ENCODE measurements at regions not wholly inside any gene's neighbourhood (a gene's known extent, or its start where the extent isn't known, plus 50 kb on each side); places are given as distances from the start of the nearest gene placed in this dataset.

DNA sequence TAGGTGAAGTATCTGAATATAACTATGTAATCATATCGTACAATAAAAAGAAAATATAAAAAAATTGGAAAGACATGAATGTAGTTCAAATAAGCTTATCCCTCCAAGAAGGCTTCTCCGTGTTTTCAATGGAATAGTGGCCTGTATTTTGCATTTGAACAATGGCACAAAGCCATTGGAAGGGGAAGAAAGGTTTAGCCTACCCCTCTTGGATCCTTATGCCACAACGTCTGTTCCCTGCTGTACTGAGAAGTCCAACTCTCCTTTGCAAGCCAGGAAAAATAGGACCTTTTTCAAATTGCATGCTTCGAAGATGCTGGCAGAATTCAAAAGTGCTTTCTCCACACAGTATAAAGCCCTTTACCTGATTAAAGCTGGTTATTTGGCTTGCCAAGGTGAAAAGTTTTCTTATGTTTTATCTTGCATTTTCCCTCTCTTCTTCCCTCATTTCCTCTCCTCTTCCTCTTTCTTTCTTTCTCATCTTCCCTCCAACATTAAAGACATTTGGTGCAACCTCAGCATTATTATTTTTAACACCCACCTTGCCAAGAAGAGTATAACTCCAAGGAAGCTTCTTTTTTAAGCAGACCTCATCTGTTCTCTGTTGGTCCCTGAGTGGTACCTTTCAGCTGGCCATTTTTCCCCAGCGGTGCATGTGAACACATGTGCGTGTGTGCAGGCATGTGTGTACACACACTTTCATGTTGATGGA, 968.6 kb upstream of the RBFOX1 start:
- 70 to 72% methylated on average over 6 of the region's 6 CpGs for WGBS, 2 donors
- no peaks in the 10 kb centered on the region for H3K4me1 ChIP-seq (ENCODE audit: control insufficient read depth in 2 of 2, insufficient read depth in 2 of 2, low read length in 1 of 2)
- no peaks in the 10 kb centered on the region for H3K36me3 ChIP-seq (ENCODE audit: control insufficient read depth in 2 of 2, insufficient read depth in 2 of 2, low read length in 1 of 2)
- no peaks in the 10 kb centered on the region for H3K27me3 ChIP-seq (ENCODE audit: control insufficient read depth in 1 of 2, insufficient read depth in 2 of 2, low read length in 2 of 2)
- no peak overlapping the region for H3K4me3 ChIP-seq (ENCODE audit: low read depth in 1 of 2, low read length in 2 of 2)
- no peak overlapping the region for H3K27ac ChIP-seq (ENCODE audit: low read depth in 2 of 2, low read length in 1 of 2)
- peaks cover 0 to 3% of the 10 kb centered on the region in 2 donors for H3K9me3 ChIP-seq (ENCODE audit: control insufficient read depth in 2 of 2, insufficient read depth in 1 of 2, low read depth in 1 of 2, low read length in 1 of 2)

DNA sequence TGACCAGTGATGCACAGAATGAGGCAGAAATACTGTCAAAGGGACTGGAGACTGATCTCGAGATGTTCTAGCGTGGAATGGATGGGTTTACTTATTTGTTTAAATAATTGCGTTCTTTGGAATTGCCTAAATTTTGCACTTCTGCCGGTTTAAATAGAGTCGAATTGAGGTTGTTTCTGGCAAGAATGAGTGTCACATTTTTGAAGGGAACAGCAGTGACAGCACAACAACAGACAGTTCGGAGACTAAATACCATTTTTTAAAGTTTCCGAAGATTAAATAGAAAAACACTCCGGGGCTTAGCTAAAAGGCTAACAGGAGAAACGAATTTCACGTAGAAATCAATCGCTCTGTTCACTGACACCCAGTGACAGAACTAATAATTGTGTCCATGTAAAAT, 969.2 kb upstream of the RBFOX1 start:
- Histone ChIP-seq H3K9me3 (ENCODE audit: control insufficient read depth in 2 of 2, insufficient read depth in 1 of 2, low read depth in 1 of 2, low read length in 1 of 2) (peaks cover 0 to 3% of the 10 kb centered on the region in 2 donors), H3K4me1 (ENCODE audit: control insufficient read depth in 2 of 2, insufficient read depth in 2 of 2, low read length in 1 of 2) (no peaks in the 10 kb centered on the region), H3K27me3 (ENCODE audit: control insufficient read depth in 1 of 2, insufficient read depth in 2 of 2, low read length in 2 of 2) (no peaks in the 10 kb centered on the region), H3K4me3 (ENCODE audit: low read depth in 1 of 2, low read length in 2 of 2) (no peak overlapping the region), H3K27ac (ENCODE audit: low read depth in 2 of 2, low read length in 1 of 2) (no peak overlapping the region), H3K36me3 (ENCODE audit: control insufficient read depth in 2 of 2, insufficient read depth in 2 of 2, low read length in 1 of 2) (no peaks in the 10 kb centered on the region)
- WGBS, 2 donors: 74 to 82% methylated on average over 11 of the region's 11 CpGs

DNA sequence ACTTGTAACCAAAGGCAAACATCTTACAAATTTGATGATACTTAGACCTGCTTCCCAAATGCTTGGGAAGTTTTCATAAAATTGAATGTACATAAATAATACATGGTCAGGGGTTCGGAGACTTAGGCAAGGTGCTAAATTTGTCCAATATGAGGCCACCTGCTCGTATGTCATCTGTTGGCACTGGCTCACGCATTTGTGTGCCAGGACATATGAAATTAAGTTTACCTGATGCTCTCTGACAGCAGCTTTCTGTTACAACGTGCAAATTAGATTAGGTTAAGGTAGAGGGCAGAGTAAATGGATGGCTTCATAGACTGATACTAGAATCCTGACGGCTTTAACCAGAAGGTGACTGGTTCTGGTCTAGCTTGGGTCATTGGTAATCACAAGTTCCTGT, 970.3 kb upstream of the RBFOX1 start:
- Histone ChIP-seq H3K27me3 (ENCODE audit: control insufficient read depth in 1 of 2, insufficient read depth in 2 of 2, low read length in 2 of 2) (no peaks in the 10 kb centered on the region), H3K4me3 (ENCODE audit: low read depth in 1 of 2, low read length in 2 of 2) (no peak overlapping the region), H3K4me1 (ENCODE audit: control insufficient read depth in 2 of 2, insufficient read depth in 2 of 2, low read length in 1 of 2) (no peaks in the 10 kb centered on the region), H3K9me3 (ENCODE audit: control insufficient read depth in 2 of 2, insufficient read depth in 1 of 2, low read depth in 1 of 2, low read length in 1 of 2) (no peaks in the 10 kb centered on the region), H3K36me3 (ENCODE audit: control insufficient read depth in 2 of 2, insufficient read depth in 2 of 2, low read length in 1 of 2) (no peaks in the 10 kb centered on the region), H3K27ac (ENCODE audit: low read depth in 2 of 2, low read length in 1 of 2) (no peak overlapping the region)
- WGBS, 2 donors: 61 to 63% methylated on average over 5 of the region's 5 CpGs

DNA sequence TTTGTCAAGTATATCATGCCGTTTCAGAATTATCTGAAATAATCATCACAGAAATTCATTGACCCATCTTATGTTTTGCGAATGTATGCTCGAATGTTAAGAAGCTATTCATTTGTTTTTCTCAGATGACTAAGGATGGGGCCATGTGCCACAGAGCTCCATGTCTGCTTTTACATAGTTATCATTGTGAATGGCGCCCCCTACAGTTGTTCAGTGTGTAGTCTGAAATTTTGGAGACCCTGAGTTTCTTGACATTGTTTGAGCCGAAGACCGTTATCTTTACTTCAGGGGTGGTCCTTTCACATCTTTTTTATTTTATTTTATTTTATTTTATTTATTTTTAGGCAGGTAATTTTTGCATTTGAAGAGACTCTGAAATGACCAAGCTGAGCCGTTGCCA, 972.0 kb upstream of the RBFOX1 start:
- H3K27ac ChIP-seq (ENCODE audit: low read depth in 2 of 2, low read length in 1 of 2): no peak overlapping the region
- no peaks in the 10 kb centered on the region for H3K27me3 ChIP-seq (ENCODE audit: control insufficient read depth in 1 of 2, insufficient read depth in 2 of 2, low read length in 2 of 2)
- H3K9me3 ChIP-seq (ENCODE audit: control insufficient read depth in 2 of 2, insufficient read depth in 1 of 2, low read depth in 1 of 2, low read length in 1 of 2): peaks cover 0 to 2% of the 10 kb centered on the region in 2 donors
- H3K4me3 ChIP-seq (ENCODE audit: low read depth in 1 of 2, low read length in 2 of 2): no peak overlapping the region
- H3K36me3 ChIP-seq (ENCODE audit: control insufficient read depth in 2 of 2, insufficient read depth in 2 of 2, low read length in 1 of 2): no peaks in the 10 kb centered on the region
- H3K4me1 ChIP-seq (ENCODE audit: control insufficient read depth in 2 of 2, insufficient read depth in 2 of 2, low read length in 1 of 2): no peaks in the 10 kb centered on the region
- WGBS, 2 donors: 87 to 90% methylated on average over 7 of the region's 7 CpGs

DNA sequence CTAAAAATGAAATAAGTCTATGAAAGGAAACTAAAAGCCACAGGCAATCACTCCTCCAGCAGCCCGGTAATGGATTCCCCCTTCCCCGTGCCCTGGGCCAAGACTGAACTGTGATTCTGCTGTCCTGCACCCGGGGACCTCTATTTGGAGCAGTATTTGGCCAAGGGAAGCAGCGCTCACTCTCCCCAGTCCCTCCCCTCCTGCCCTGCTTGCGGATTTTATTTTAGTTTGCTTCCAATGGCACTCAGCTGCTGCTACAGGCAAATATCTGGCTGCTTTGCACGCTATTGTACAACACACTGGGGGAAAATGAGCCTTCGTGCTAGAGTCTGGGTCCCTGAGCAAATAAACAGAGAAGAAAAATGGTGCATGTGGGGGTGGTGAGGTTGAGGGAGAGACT, 975.7 kb upstream of the RBFOX1 start:
- H3K27ac ChIP-seq (ENCODE audit: low read depth in 2 of 2, low read length in 1 of 2): no peak overlapping the region
- no peaks in the 10 kb centered on the region for H3K36me3 ChIP-seq (ENCODE audit: control insufficient read depth in 2 of 2, insufficient read depth in 2 of 2, low read length in 1 of 2)
- H3K4me1 ChIP-seq (ENCODE audit: control insufficient read depth in 2 of 2, insufficient read depth in 2 of 2, low read length in 1 of 2): no peaks in the 10 kb centered on the region
- WGBS, 2 donors: 24 to 32% methylated on average over 7 of the region's 7 CpGs
- H3K9me3 ChIP-seq (ENCODE audit: control insufficient read depth in 2 of 2, insufficient read depth in 1 of 2, low read depth in 1 of 2, low read length in 1 of 2): peaks cover 2% of the 10 kb centered on the region in 2 donors
- no peaks in the 10 kb centered on the region for H3K27me3 ChIP-seq (ENCODE audit: control insufficient read depth in 1 of 2, insufficient read depth in 2 of 2, low read length in 2 of 2)
- no peak overlapping the region for H3K4me3 ChIP-seq (ENCODE audit: low read depth in 1 of 2, low read length in 2 of 2)

DNA sequence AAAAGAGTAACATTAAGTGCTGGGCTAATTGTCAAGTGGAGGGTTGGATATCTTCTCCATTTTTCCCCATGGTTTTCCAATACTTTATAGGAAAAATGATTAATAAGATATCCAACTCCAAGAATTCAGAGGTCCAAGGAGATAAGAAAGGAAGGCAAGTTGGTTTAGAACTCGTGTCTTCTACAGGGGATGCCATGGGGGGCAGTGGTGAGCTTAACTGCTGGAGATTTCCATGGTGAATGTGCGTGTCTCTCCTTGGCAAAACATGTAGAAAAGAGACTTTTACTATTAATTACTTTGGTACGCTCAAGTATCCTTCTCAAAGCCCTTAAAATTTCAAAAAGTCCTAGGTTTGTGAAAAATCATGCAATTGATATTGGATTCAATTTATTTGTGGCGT, 982.9 kb upstream of the RBFOX1 start:
- no peaks in the 10 kb centered on the region for H3K36me3 ChIP-seq (ENCODE audit: control insufficient read depth in 2 of 2, insufficient read depth in 2 of 2, low read length in 1 of 2)
- H3K4me1 ChIP-seq (ENCODE audit: control insufficient read depth in 2 of 2, insufficient read depth in 2 of 2, low read length in 1 of 2): no peaks in the 10 kb centered on the region
- WGBS, 2 donors: 53 to 67% methylated on average over 4 of the region's 4 CpGs
- H3K9me3 ChIP-seq (ENCODE audit: control insufficient read depth in 2 of 2, insufficient read depth in 1 of 2, low read depth in 1 of 2, low read length in 1 of 2): peaks cover 5 to 10% of the 10 kb centered on the region in 2 donors
- H3K27ac ChIP-seq (ENCODE audit: low read depth in 2 of 2, low read length in 1 of 2): no peak overlapping the region
- no peak overlapping the region for H3K4me3 ChIP-seq (ENCODE audit: low read depth in 1 of 2, low read length in 2 of 2)
- H3K27me3 ChIP-seq (ENCODE audit: control insufficient read depth in 1 of 2, insufficient read depth in 2 of 2, low read length in 2 of 2): no peaks in the 10 kb centered on the region

DNA sequence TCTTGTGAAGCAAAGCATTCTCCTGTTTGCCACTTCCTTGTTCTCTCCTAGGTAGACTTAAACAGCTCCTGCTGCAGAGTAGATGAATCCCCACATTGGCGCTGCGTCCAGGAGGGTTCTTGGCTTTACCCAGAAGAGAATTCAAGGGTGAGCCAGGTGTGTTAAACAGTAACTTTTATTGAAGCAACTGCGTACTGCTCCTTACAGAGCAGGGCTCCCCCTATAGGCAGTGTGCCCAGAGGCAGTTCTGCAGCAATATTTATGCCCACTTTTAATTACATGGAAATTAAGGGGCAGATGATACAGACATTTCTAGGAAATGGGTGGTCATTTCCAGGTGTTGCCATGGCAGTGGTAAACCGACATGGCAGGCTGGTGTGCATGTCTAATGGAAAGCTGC, 987.6 kb upstream of the RBFOX1 start:
- Histone ChIP-seq H3K4me3 (ENCODE audit: low read depth in 1 of 2, low read length in 2 of 2) (no peak overlapping the region), H3K27me3 (ENCODE audit: control insufficient read depth in 1 of 2, insufficient read depth in 2 of 2, low read length in 2 of 2) (no peaks in the 10 kb centered on the region), H3K36me3 (ENCODE audit: control insufficient read depth in 2 of 2, insufficient read depth in 2 of 2, low read length in 1 of 2) (no peaks in the 10 kb centered on the region), H3K4me1 (ENCODE audit: control insufficient read depth in 2 of 2, insufficient read depth in 2 of 2, low read length in 1 of 2) (no peaks in the 10 kb centered on the region), H3K9me3 (ENCODE audit: control insufficient read depth in 2 of 2, insufficient read depth in 1 of 2, low read depth in 1 of 2, low read length in 1 of 2) (peaks cover 5 to 9% of the 10 kb centered on the region in 2 donors), H3K27ac (ENCODE audit: low read depth in 2 of 2, low read length in 1 of 2) (no peak overlapping the region)
- 86 to 90% methylated on average over 4 of the region's 4 CpGs for WGBS, 2 donors

DNA sequence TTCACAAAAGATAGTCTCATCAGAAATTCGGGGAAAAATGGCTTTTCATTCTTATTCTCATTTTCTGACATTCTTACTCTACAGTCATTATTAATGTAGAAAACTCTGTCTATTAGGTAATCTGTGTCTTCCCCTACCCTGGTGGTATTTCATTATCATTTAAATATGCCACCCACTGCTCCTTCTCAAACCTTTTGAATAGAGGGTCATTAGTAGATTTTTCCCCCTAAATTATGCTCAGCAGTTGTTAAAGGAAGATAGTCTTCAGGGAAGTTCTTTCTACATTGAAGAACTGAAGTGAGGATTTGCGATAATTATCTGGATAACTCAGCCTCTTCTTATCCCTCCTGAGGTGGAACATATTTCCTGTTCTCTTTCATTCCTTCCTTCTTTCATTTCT, 989.5 kb upstream of the RBFOX1 start:
- no peaks in the 10 kb centered on the region for H3K36me3 ChIP-seq (ENCODE audit: control insufficient read depth in 2 of 2, insufficient read depth in 2 of 2, low read length in 1 of 2)
- H3K4me3 ChIP-seq (ENCODE audit: low read depth in 1 of 2, low read length in 2 of 2): no peak overlapping the region
- H3K4me1 ChIP-seq (ENCODE audit: control insufficient read depth in 2 of 2, insufficient read depth in 2 of 2, low read length in 1 of 2): no peaks in the 10 kb centered on the region
- H3K9me3 ChIP-seq (ENCODE audit: control insufficient read depth in 2 of 2, insufficient read depth in 1 of 2, low read depth in 1 of 2, low read length in 1 of 2): peaks cover 4 to 9% of the 10 kb centered on the region in 2 donors
- WGBS, 2 donors: 16 to 24% methylated on average over 2 of the region's 2 CpGs
- H3K27me3 ChIP-seq (ENCODE audit: control insufficient read depth in 1 of 2, insufficient read depth in 2 of 2, low read length in 2 of 2): no peaks in the 10 kb centered on the region
- H3K27ac ChIP-seq (ENCODE audit: low read depth in 2 of 2, low read length in 1 of 2): no peak overlapping the region

DNA sequence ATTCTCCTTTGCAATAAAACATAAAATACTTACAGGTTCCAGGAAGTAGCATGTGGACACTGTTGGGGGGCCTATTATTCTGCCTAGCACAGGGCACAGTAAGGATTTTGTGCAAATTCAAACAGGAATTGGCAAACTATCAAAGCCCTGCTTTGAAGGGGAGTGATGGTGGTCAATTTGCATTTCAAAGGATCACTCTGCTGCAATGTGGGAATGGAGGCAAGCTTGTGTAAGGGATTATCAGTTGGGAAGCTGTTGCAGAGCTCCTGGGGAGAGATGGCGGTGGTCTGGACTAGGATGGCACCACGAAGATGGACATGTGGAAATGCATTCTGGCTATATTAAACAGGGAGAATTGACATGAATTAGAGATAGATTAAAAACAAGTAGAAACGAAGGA, 990.7 kb upstream of the RBFOX1 start:
- no peak overlapping the region for H3K27ac ChIP-seq (ENCODE audit: low read depth in 2 of 2, low read length in 1 of 2)
- H3K36me3 ChIP-seq (ENCODE audit: control insufficient read depth in 2 of 2, insufficient read depth in 2 of 2, low read length in 1 of 2): no peaks in the 10 kb centered on the region
- H3K27me3 ChIP-seq (ENCODE audit: control insufficient read depth in 1 of 2, insufficient read depth in 2 of 2, low read length in 2 of 2): no peaks in the 10 kb centered on the region
- WGBS, 2 donors: 39 to 45% methylated on average over 3 of the region's 3 CpGs
- peaks cover 4 to 5% of the 10 kb centered on the region in 2 donors for H3K9me3 ChIP-seq (ENCODE audit: control insufficient read depth in 2 of 2, insufficient read depth in 1 of 2, low read depth in 1 of 2, low read length in 1 of 2)
- no peaks in the 10 kb centered on the region for H3K4me1 ChIP-seq (ENCODE audit: control insufficient read depth in 2 of 2, insufficient read depth in 2 of 2, low read length in 1 of 2)
- no peak overlapping the region for H3K4me3 ChIP-seq (ENCODE audit: low read depth in 1 of 2, low read length in 2 of 2)

DNA sequence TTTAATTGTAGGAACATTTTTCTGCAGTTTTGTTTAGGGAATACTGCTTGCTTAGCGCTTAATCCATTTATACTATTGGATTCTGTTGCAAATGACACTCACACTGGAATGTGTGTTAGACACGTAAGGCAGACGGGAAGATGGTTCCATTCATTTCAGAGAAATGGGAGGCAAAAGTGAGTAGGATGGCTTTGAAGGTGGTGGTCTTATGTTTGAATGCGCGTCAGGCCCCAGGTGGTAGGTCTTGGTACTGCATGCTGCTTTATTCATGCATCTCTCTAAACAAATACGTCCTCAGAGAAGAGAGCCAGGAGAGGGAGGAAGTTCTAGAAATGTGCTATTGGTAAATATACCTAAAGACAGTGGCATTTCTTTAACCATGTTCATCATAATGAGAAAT, 997.6 kb upstream of the RBFOX1 start:
- no peaks in the 10 kb centered on the region for H3K36me3 ChIP-seq (ENCODE audit: control insufficient read depth in 2 of 2, insufficient read depth in 2 of 2, low read length in 1 of 2)
- H3K4me1 ChIP-seq (ENCODE audit: control insufficient read depth in 2 of 2, insufficient read depth in 2 of 2, low read length in 1 of 2): no peaks in the 10 kb centered on the region
- no peaks in the 10 kb centered on the region for H3K27me3 ChIP-seq (ENCODE audit: control insufficient read depth in 1 of 2, insufficient read depth in 2 of 2, low read length in 2 of 2)
- WGBS, 2 donors: 68 to 71% methylated on average over 6 of the region's 6 CpGs
- H3K27ac ChIP-seq (ENCODE audit: low read depth in 2 of 2, low read length in 1 of 2): no peak overlapping the region
- no peak overlapping the region for H3K4me3 ChIP-seq (ENCODE audit: low read depth in 1 of 2, low read length in 2 of 2)
- peaks cover 0 to 4% of the 10 kb centered on the region in 2 donors for H3K9me3 ChIP-seq (ENCODE audit: control insufficient read depth in 2 of 2, insufficient read depth in 1 of 2, low read depth in 1 of 2, low read length in 1 of 2)

All from esophagus (tissue), 2 donors.